Liver (tissue), 8 donors: ENCODE measurements at regions not wholly inside any gene's neighbourhood (a gene's known extent, or its start where the extent isn't known, plus 50 kb on each side); places are given as distances from the start of the nearest gene placed in this dataset.
A peak's percentile ranks its signal among the peaks of the same experiment; 100 is the strongest.
"Not testable (repeated sequence)": the region's sequence is repeated elsewhere in the genome, so short reads cannot be mapped to it uniquely, and the experiment has no call there.

ENCODE experiments used
- DNase-seq: peaks from one replicate; pipeline ENCODE4 v3.0.0-alpha.2; 2017; ENCODE audit warnings: low spot score
- H3K27ac ChIP-seq, 2 donors: one replicate each; pipeline ENCODE4 v1.7.0; 2013; ENCODE audit warnings: inconsistent platforms in 2 of 2, low read length in 2 of 2, control low read depth in 1 of 2, low read depth in 1 of 2, mild to moderate bottlenecking in 1 of 2
- H3K27me3 ChIP-seq, 4 donors: one replicate each; pipeline versions ENCODE4 v1.6.1 to v1.7.0; 2013; ENCODE audit warnings: low read length in 3 of 4, inconsistent platforms in 1 of 4, mild to moderate bottlenecking in 1 of 4, moderate library complexity in 1 of 4; ENCODE audit not compliant: control insufficient read depth in 4 of 4, insufficient read depth in 4 of 4
- H3K36me3 ChIP-seq, 4 donors: one replicate each; pipeline versions ENCODE4 v1.6.1 to v1.7.0; 2013; ENCODE audit warnings: low read length in 3 of 4, mild to moderate bottlenecking in 3 of 4, low read depth in 1 of 4, moderate library complexity in 1 of 4; ENCODE audit not compliant: control insufficient read depth in 4 of 4, insufficient read depth in 3 of 4
- H3K4me1 ChIP-seq, 4 donors: one replicate each; pipeline versions ENCODE4 v1.6.1 to v1.7.0; 2013; ENCODE audit warnings: low read length in 3 of 4, mild to moderate bottlenecking in 3 of 4, moderate library complexity in 1 of 4; ENCODE audit not compliant: control insufficient read depth in 4 of 4, insufficient read depth in 4 of 4
- H3K4me3 ChIP-seq, 3 donors: one replicate each; pipeline versions ENCODE4 v1.6.1 to v1.7.0; 2013; ENCODE audit warnings: low read length in 3 of 3, control low read depth in 1 of 3, low read depth in 1 of 3, mild to moderate bottlenecking in 1 of 3
- H3K9ac ChIP-seq, 2 donors: one replicate each; pipeline ENCODE4 v1.7.0; 2013; ENCODE audit warnings: low read length in 2 of 2, mild to moderate bottlenecking in 2 of 2, moderate library complexity in 2 of 2, control low read depth in 1 of 2, low read depth in 1 of 2
- H3K9me3 ChIP-seq, 4 donors: one replicate each; pipeline versions ENCODE4 v1.6.1 to v1.7.0; 2013; ENCODE audit warnings: low read length in 3 of 4; ENCODE audit not compliant: control insufficient read depth in 4 of 4
- FOXA2 ChIP-seq: IDR thresholded peaks from 2 replicates; pipeline ENCODE4 v1.6.1; 2016; ENCODE audit warnings: antibody characterized with exemption
- HNF4A ChIP-seq, 2 donors: conservative IDR thresholded peaks; 2 replicates each; pipeline ENCODE4 v1.6.1; 2016; ENCODE audit warnings: antibody characterized with exemption in 2 of 2, mild to moderate bottlenecking in 2 of 2
- RAD21 ChIP-seq, 2 donors: IDR thresholded peaks; 2 replicates each; pipeline ENCODE4 v1.6.1; 2016; ENCODE audit warnings: antibody characterized with exemption in 2 of 2, mild to moderate bottlenecking in 2 of 2
- RXRA ChIP-seq, 2 donors: IDR thresholded peaks; 2 replicates each; pipeline ENCODE4 v1.6.1; 2017 to 2018; ENCODE audit warnings: antibody characterized with exemption in 2 of 2, mild to moderate bottlenecking in 1 of 2
- SP1 ChIP-seq: IDR thresholded peaks from 2 replicates; pipeline ENCODE4 v1.6.1; 2018; ENCODE audit warnings: antibody characterized with exemption, mild to moderate bottlenecking
- YY1 ChIP-seq: IDR thresholded peaks from 2 replicates; pipeline ENCODE4 v1.6.1; 2016; ENCODE audit warnings: antibody characterized with exemption, mild to moderate bottlenecking
- WGBS: extraction: QIAGEN DNeasy Blood & Tissue Kit; methylation state at CpG from one replicate; pipeline ENCODE4 v1.1.7; 2013; 5-methylcytosine and 5-hydroxymethylcytosine counted together
- TF ChIP-seq, protein P1 (sequence below): fragments of 150-350 bp; IDR thresholded peaks from 2 replicates; pipeline ENCODE4 v1.5.1; 2017; ENCODE audit warnings: improper control_type of control experiment, low read depth, low read length; ENCODE audit not compliant: missing input control
- TF ChIP-seq, protein P2 (sequence below): IDR thresholded peaks from 2 replicates; pipeline ENCODE4 v1.6.1; 2016; ENCODE audit warnings: antibody characterized with exemption
- TF ChIP-seq, protein P3 (sequence below): IDR thresholded peaks from 2 replicates; pipeline ENCODE4 v1.6.1; 2016; ENCODE audit warnings: antibody characterized with exemption
- TF ChIP-seq, protein P4 (sequence below): IDR thresholded peaks from 2 replicates; pipeline ENCODE4 v1.6.1; 2016; ENCODE audit warnings: antibody characterized with exemption
- donor health status: healthy.
- donor health status: healthy.
- donor health status: healthy.
- donor health status: healthy.
- donor health status: healthy.

DNA sequence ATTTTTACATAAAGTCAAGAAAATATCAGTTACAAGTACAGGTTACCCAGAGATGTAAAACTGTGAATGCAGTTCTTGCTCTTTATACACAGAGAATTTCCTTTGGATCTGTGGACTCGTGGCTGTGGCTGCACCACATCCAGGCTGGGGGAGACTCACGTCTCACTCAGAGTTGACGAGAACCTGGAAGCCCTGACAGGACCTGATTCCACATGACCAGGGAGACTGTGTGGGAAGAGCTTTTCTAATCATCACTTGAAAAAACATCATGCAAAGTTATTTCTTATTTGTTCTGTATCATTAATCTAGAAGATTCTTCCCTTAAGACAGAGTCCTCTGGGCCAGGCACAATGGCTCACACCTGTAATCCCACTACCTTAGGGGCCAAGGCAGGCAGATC is 1159.0 kb downstream of the RPIA start (continued):
- TF ChIP-seq, protein P1, sequence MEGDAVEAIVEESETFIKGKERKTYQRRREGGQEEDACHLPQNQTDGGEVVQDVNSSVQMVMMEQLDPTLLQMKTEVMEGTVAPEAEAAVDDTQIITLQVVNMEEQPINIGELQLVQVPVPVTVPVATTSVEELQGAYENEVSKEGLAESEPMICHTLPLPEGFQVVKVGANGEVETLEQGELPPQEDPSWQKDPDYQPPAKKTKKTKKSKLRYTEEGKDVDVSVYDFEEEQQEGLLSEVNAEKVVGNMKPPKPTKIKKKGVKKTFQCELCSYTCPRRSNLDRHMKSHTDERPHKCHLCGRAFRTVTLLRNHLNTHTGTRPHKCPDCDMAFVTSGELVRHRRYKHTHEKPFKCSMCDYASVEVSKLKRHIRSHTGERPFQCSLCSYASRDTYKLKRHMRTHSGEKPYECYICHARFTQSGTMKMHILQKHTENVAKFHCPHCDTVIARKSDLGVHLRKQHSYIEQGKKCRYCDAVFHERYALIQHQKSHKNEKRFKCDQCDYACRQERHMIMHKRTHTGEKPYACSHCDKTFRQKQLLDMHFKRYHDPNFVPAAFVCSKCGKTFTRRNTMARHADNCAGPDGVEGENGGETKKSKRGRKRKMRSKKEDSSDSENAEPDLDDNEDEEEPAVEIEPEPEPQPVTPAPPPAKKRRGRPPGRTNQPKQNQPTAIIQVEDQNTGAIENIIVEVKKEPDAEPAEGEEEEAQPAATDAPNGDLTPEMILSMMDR = no peak

DNA sequence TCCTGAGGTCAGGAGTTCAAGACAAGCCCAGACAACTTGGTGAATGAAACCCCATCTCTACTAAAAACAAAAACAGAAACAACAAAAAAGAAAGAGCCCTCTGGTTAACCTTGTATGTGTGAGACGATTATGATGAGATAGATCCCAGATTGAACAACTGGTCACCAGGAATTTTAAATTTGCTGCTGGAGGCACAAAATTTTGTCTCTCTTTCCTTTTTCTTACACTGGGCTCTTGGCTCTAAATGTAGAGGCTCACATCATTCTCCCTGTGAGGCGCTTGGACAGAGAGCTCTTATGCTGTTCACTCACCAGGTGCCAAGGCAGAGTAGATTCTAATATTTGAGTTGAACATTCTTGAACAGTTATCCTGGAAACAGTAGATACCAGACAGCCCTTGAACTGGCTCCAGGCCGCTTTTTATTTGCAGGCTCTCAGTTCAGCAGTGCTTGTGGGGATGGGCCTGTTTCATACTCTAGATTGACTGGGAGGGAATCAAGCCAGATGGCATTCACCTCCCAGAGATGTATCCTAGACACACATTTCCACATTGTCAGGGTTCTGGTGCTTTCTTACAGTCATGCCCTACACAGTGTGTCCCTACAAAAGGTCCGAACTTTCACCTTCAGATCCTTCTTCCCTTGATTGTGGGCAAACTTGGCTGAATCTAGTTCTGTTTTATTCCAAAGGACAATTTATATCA is 1159.6 kb downstream of the RPIA start:
- Histone ChIP-seq H3K27ac (no peak overlapping the region), H3K4me1 (no peaks in the 10 kb centered on the region), H3K9me3 (no peaks in the 10 kb centered on the region), H3K4me3 (no peak overlapping the region), H3K9ac (no peak overlapping the region), H3K36me3 (no peaks in the 10 kb centered on the region), H3K27me3 (peaks cover 0 to 10% (median 6%) of the 10 kb centered on the region in 4 donors)
- 64% methylated on average over 4 of the region's 4 CpGs for WGBS
- peak; percentile 21 for DNase-seq
- TF ChIP-seq HNF4A (conservative IDR thresholded peaks at IDR 0.05) (no peak), RAD21 (IDR thresholded peaks at IDR 0.05) (no peak), RXRA (IDR thresholded peaks at IDR 0.05) (no peak)
- TF ChIP-seq, protein P2, sequence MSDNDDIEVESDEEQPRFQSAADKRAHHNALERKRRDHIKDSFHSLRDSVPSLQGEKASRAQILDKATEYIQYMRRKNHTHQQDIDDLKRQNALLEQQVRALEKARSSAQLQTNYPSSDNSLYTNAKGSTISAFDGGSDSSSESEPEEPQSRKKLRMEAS = no peak
- TF ChIP-seq, protein P3, sequence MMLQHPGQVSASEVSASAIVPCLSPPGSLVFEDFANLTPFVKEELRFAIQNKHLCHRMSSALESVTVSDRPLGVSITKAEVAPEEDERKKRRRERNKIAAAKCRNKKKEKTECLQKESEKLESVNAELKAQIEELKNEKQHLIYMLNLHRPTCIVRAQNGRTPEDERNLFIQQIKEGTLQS = no peak
- TF ChIP-seq, protein P4, sequence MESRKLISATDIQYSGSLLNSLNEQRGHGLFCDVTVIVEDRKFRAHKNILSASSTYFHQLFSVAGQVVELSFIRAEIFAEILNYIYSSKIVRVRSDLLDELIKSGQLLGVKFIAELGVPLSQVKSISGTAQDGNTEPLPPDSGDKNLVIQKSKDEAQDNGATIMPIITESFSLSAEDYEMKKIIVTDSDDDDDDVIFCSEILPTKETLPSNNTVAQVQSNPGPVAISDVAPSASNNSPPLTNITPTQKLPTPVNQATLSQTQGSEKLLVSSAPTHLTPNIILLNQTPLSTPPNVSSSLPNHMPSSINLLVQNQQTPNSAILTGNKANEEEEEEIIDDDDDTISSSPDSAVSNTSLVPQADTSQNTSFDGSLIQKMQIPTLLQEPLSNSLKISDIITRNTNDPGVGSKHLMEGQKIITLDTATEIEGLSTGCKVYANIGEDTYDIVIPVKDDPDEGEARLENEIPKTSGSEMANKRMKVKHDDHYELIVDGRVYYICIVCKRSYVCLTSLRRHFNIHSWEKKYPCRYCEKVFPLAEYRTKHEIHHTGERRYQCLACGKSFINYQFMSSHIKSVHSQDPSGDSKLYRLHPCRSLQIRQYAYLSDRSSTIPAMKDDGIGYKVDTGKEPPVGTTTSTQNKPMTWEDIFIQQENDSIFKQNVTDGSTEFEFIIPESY = no peak
- TF ChIP-seq, protein P1 = no peak

DNA sequence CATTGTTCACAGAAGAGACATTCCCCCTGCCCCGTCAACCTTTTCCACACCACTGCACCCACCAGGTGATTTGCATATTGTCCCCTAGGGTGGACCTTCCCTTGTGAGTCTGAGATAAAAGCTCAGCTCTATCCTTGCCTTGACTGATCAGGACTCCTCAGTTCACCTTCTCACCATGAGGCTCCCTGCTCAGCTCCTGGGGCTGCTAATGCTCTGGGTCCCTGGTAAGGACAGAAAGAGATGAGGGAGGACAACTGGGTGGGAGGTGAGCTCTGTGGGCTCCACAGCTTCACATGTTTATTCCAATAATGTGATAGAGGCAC is 1160.1 kb downstream of the RPIA start:
- WGBS = 64% methylated on average over 1 of the region's 1 CpG
- no peak overlapping the region for H3K9ac ChIP-seq
- no peaks in the 10 kb centered on the region for H3K9me3 ChIP-seq
- no peak overlapping the region for H3K4me3 ChIP-seq
- H3K27me3 ChIP-seq = peaks cover 0 to 10% (median 6%) of the 10 kb centered on the region in 4 donors
- peak; percentile 30 for DNase-seq
- no peaks in the 10 kb centered on the region for H3K4me1 ChIP-seq
- H3K27ac ChIP-seq = no peak overlapping the region
- no peaks in the 10 kb centered on the region for H3K36me3 ChIP-seq
- TF ChIP-seq SP1 = no peak
- TF ChIP-seq YY1 = no peak
- TF ChIP-seq, protein P2 = no peak
- no peak for TF ChIP-seq HNF4A (conservative IDR thresholded peaks at IDR 0.05)
- TF ChIP-seq FOXA2 = no peak

DNA sequence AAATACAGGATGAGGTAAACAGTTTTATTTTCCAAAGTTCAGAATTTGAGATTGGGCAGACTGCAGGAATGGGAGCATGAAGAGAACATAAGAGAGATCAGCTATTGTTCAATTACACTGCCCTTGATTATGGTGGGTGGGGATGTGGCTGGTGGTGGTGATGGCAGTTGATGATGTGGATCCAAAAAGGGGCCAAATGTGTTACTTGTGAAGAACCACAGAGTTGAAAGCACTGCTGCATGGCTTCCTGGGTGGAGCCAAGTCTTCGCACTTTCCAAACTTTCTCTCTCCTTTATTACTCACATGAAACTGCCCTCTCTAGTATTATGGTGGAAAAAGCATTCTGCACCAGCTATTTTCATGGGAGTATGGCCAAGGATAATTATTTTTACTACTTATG is 1162.0 kb downstream of the RPIA start:
- H3K27ac ChIP-seq, H3K4me1 ChIP-seq, H3K9me3 ChIP-seq, H3K9ac ChIP-seq, H3K36me3 ChIP-seq, DNase-seq, H3K27me3 ChIP-seq, H3K4me3 ChIP-seq: not testable (repeated sequence)
- no CpG with 5 or more reads among the region's 1 CpG for WGBS

DNA sequence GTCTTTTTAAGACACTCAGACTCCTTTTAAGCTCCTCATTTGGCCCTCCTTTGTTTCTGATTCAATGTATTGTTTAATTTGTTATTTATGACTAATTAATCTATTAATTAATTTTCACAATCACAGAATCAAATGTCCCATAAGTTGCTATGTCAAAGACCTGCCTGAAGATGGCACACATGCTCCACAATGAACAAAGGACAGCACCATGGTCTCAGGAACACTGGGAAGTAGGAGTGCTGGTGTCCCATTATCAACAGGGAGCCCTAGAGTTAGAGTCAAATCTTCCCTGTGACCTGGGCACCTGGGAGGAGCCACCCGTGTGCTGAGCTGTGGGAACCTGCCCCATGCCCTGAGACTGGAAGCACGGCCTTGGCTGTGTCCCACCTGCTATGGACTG is 1164.3 kb downstream of the RPIA start:
- H3K9me3 ChIP-seq, DNase-seq, H3K4me3 ChIP-seq, H3K4me1 ChIP-seq, H3K36me3 ChIP-seq, H3K9ac ChIP-seq, H3K27ac ChIP-seq, H3K27me3 ChIP-seq: not testable (repeated sequence)
- WGBS = no CpG with 5 or more reads among the region's 2 CpGs
